ENCODE measurements at regions not wholly inside any gene's neighbourhood (a gene's known extent, or its start where the extent isn't known, plus 50 kb on each side); places are given as distances from the start of the nearest gene placed in this dataset.

DNA sequence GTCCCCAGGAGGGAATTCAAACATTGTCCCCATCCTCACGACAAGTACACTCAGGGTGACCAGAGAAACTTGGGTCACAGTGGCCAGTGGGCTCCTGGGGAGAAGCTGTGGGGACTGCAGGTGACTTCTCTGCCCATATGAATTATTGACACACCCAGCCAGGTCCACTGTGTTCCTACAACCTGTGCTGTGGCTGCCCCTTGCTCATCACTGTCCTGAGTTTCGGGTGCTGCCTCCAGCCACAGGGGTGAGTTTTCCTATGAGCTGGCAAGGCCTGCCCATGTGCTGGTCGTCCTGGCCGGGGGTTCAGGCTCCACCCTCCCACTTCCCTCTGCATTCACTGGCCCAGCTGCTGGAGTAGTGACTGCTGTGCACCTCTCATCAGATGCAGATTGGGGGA lies 59.0 kb upstream of the RBFOX3 start:
- TF ChIP-seq, protein P1, sequence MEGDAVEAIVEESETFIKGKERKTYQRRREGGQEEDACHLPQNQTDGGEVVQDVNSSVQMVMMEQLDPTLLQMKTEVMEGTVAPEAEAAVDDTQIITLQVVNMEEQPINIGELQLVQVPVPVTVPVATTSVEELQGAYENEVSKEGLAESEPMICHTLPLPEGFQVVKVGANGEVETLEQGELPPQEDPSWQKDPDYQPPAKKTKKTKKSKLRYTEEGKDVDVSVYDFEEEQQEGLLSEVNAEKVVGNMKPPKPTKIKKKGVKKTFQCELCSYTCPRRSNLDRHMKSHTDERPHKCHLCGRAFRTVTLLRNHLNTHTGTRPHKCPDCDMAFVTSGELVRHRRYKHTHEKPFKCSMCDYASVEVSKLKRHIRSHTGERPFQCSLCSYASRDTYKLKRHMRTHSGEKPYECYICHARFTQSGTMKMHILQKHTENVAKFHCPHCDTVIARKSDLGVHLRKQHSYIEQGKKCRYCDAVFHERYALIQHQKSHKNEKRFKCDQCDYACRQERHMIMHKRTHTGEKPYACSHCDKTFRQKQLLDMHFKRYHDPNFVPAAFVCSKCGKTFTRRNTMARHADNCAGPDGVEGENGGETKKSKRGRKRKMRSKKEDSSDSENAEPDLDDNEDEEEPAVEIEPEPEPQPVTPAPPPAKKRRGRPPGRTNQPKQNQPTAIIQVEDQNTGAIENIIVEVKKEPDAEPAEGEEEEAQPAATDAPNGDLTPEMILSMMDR (conservative IDR thresholded peaks at IDR 0.05; ENCODE audit: low read depth, low read length): no peak
- TF ChIP-seq EZH2 (IDR thresholded peaks at IDR 0.05; ENCODE audit: borderline replicate concordance, low read depth, low read length, poor library complexity, severe bottlenecking): no peak

Data from A673 (cell line).